Heart left ventricle (tissue), 13 donors: ENCODE measurements at regions not wholly inside any gene's neighbourhood (a gene's known extent, or its start where the extent isn't known, plus 50 kb on each side); places are given as distances from the start of the nearest gene placed in this dataset.

ENCODE experiments used
- CTCF ChIP-seq, 12 donors: fragments of 200-600 bp; sonication (generic) in 4 of 12; IDR thresholded peaks; one replicate each; pipeline versions ENCODE4 v1.5.0 to v1.8.0; 2018 to 2022; ENCODE audit warnings: antibody characterized with exemption in 12 of 12, mild to moderate bottlenecking in 5 of 12
- POLR2A ChIP-seq, 2 donors: fragments of 450-650 bp; IDR thresholded peaks; one replicate each; pipeline ENCODE4 v1.6.1; 2017; ENCODE audit warnings: antibody characterized with exemption in 2 of 2, mild to moderate bottlenecking in 2 of 2, moderate library complexity in 2 of 2
- donor health status: ischemic (EF 13 %, LVEDD 7.1; RV severe dilation, severe dysfunction).
- donor health status: DM: no; HTN: yes; CAD: no.
- donor health status: DM: no; HTN: no; CAD: no.
- donor health status: ischemic (EF 25% LVEDD 6.9; RV normal size, moderate dysfunction).
- donor health status: ischemic (EF 25% LVEDD 5.7; RV mildly dilated, moderate dysfunction).
- donor health status: ischemic (EF 35%, LVEDD 5.7; RV mildly dilated, moderate dysfunction).
- donor health status: nonischemic (EF 11% LVEDD 7.7; RV severe dilation, severe dysfunction).
- donor health status: DM: yes; HTN: yes; CAD: no.
- donor health status: PGD.
- donor health status: ischemic (EF 29% LVEDD 5.4; RV normal size, mild dysfunction).
- donor health status: nonischemic (EF 23%, LVEDD 6.1; RV moderate dilation, normal function).

GRCh38 chr1:30130099-30130498 lies 593.3 kb downstream of the MATN1 start:
- TF ChIP-seq POLR2A (IDR thresholded peaks at IDR 0.05) (no peak), CTCF (IDR thresholded peaks at IDR 0.05) (no peak)
